ENCODE measurements at regions not wholly inside any gene's neighbourhood (a gene's known extent, or its start where the extent isn't known, plus 50 kb on each side); places are given as distances from the start of the nearest gene placed in this dataset.

DNA sequence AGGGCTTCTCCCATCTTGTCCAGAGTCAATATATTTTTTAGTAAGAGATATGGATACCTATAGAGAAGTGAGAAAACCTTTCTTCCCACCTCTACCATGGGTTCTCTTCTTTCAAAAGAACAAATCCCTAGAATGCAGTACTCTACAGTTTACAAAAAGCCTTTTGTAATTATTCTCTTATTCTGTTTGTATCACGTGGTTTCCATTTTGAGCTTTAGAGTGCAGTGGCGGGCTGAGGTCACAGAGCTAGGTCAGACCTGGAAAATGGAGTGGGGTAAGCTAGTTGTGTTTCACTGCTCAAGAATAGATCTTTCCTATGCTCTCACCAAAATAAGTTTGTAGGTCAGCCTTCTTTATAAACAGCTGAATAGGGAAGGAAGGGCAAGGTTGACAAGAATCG, 85.3 kb upstream of the MAF start:
- H3K9me3 Mint-ChIP-seq (ENCODE audit: unreplicated experiment): no peaks in the 10 kb centered on the region
- no peak for TF ChIP-seq CTCF (IDR thresholded peaks at IDR 0.05)
- H3K27ac Mint-ChIP-seq (ENCODE audit: unreplicated experiment): no peak overlapping the region
- DNase-seq (ENCODE audit: extremely low spot score, unreplicated experiment): no peak
- H3K4me1 Mint-ChIP-seq (ENCODE audit: unreplicated experiment): peaks cover 29% of the 10 kb centered on the region
- H3K27me3 Mint-ChIP-seq (ENCODE audit: unreplicated experiment): no peaks in the 10 kb centered on the region
- H3K36me3 Mint-ChIP-seq (ENCODE audit: unreplicated experiment): no peaks in the 10 kb centered on the region
- no peak overlapping the region for H3K4me3 Mint-ChIP-seq (ENCODE audit: unreplicated experiment)

- Mint-ChIP-seq H3K27me3 (ENCODE audit: unreplicated experiment) (no peaks in the 10 kb centered on the region), H3K27ac (ENCODE audit: unreplicated experiment) (no peak overlapping the region), H3K4me1 (ENCODE audit: unreplicated experiment) (peaks cover 7% of the 10 kb centered on the region), H3K36me3 (ENCODE audit: unreplicated experiment) (no peaks in the 10 kb centered on the region), H3K9me3 (ENCODE audit: unreplicated experiment) (peaks cover 2% of the 10 kb centered on the region), H3K4me3 (ENCODE audit: unreplicated experiment) (no peak overlapping the region)
- no peak for DNase-seq (ENCODE audit: extremely low spot score, unreplicated experiment)
- no peak for TF ChIP-seq CTCF (IDR thresholded peaks at IDR 0.05)
These were observed 78.8 kb upstream of the MAF start for GRCh38 chr16:79679334-79679733.

GRCh38 chr16:79677799-79678530, 77.4 kb upstream of the MAF start:
- H3K4me1 Mint-ChIP-seq (ENCODE audit: unreplicated experiment): peaks cover 13% of the 10 kb centered on the region
- no peaks in the 10 kb centered on the region for H3K27me3 Mint-ChIP-seq (ENCODE audit: unreplicated experiment)
- no peak for DNase-seq (ENCODE audit: extremely low spot score, unreplicated experiment)
- TF ChIP-seq CTCF (IDR thresholded peaks at IDR 0.05): no peak
- H3K9me3 Mint-ChIP-seq (ENCODE audit: unreplicated experiment): peaks cover 2% of the 10 kb centered on the region
- no peaks in the 10 kb centered on the region for H3K36me3 Mint-ChIP-seq (ENCODE audit: unreplicated experiment)
- no peak overlapping the region for H3K27ac Mint-ChIP-seq (ENCODE audit: unreplicated experiment)
- H3K4me3 Mint-ChIP-seq (ENCODE audit: unreplicated experiment): no peak overlapping the region

- no peak for TF ChIP-seq CTCF (IDR thresholded peaks at IDR 0.05)
- Mint-ChIP-seq H3K27me3 (ENCODE audit: unreplicated experiment) (no peaks in the 10 kb centered on the region), H3K4me3 (ENCODE audit: unreplicated experiment) (no peak overlapping the region), H3K4me1 (ENCODE audit: unreplicated experiment) (peaks cover 13% of the 10 kb centered on the region), H3K9me3 (ENCODE audit: unreplicated experiment) (peaks cover 10% of the 10 kb centered on the region), H3K36me3 (ENCODE audit: unreplicated experiment) (no peaks in the 10 kb centered on the region), H3K27ac (ENCODE audit: unreplicated experiment) (no peak overlapping the region)
- DNase-seq (ENCODE audit: extremely low spot score, unreplicated experiment): no peak
These were observed 73.1 kb upstream of the MAF start for GRCh38 chr16:79673635-79674034.

DNA sequence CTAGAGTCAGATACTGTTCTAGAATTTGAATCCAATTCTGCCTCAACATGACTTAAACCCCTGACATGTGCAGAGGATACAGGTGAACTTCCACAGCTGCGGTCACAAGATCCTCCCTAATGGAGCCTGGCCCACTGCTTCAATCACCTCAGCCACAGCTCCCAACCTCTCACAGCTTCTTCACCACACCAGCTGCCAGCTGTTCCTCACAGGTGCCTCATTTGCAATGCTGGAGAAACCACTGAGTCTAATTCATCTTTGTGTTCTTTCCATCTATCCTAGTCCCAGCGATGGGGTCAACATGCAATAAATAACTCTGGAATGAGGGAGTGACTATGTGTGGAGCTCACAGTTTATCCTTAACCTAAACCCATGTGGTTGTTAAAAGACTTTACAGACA, 72.0 kb upstream of the MAF start:
- DNase-seq (ENCODE audit: extremely low spot score, unreplicated experiment): no peak
- peaks cover 13% of the 10 kb centered on the region for H3K9me3 Mint-ChIP-seq (ENCODE audit: unreplicated experiment)
- no peaks in the 10 kb centered on the region for H3K36me3 Mint-ChIP-seq (ENCODE audit: unreplicated experiment)
- no peak overlapping the region for H3K4me3 Mint-ChIP-seq (ENCODE audit: unreplicated experiment)
- no peak for TF ChIP-seq CTCF (IDR thresholded peaks at IDR 0.05)
- H3K27me3 Mint-ChIP-seq (ENCODE audit: unreplicated experiment): no peaks in the 10 kb centered on the region
- H3K27ac Mint-ChIP-seq (ENCODE audit: unreplicated experiment): no peak overlapping the region
- peaks cover 12% of the 10 kb centered on the region for H3K4me1 Mint-ChIP-seq (ENCODE audit: unreplicated experiment)

Data from osteocyte (in vitro differentiated cells).